H1 (cell line): ENCODE measurements at regions not wholly inside any gene's neighbourhood (a gene's known extent, or its start where the extent isn't known, plus 50 kb on each side); places are given as distances from the start of the nearest gene placed in this dataset.

ENCODE experiments used
- CTCF ChIA-PET: fragments of 300-600 bp; sonication (Branson Sonifier 250); formaldehyde crosslinking; loops from one replicate; lab custom pipeline; 2021; ENCODE audit not compliant: partially characterized antibody; lab: Charles Lee
- POLR2A ChIA-PET: fragments of 300-600 bp; sonication (Branson Sonifier 250); formaldehyde crosslinking; loops from one replicate; lab custom pipeline; 2021; ENCODE audit warnings: inconsistent platforms; ENCODE audit not compliant: partially characterized antibody; lab: Charles Lee
- DNase-seq, 2 experiments: peaks; one replicate each; pipeline versions ENCODE4 v3.0.0 to v3.0.0-alpha.2; 2010 to 2022; ENCODE audit warnings: low spot score in 2 of 2, low read depth in 1 of 2, mixed read lengths in 1 of 2
- FAIRE-seq: peaks from 2 replicates; lab custom pipeline; 2011; peaks lifted over from hg19 to GRCh38; lab: Jason Lieb, UNC
- H2AFZ ChIP-seq: 2 replicates; pipeline ENCODE4 v1.8.1; 2012; ENCODE audit warnings: low read length, inconsistent platforms
- H2AK5ac ChIP-seq: 2 replicates; pipeline ENCODE4 v1.6.1; 2013; ENCODE audit warnings: low read depth, low read length
- H2BK120ac ChIP-seq: replicated peaks from 2 replicates; pipeline ENCODE3; 2013; ENCODE audit warnings: low read depth, low read length, inconsistent platforms
- H2BK12ac ChIP-seq: 2 replicates; pipeline ENCODE4 v1.6.1; 2013; ENCODE audit warnings: low read depth, low read length
- H2BK15ac ChIP-seq: 2 replicates; pipeline ENCODE4 v1.6.1; 2013; ENCODE audit warnings: low read length
- H2BK20ac ChIP-seq: 2 replicates; pipeline ENCODE4 v1.6.1; 2013; ENCODE audit warnings: low read length
- H2BK5ac ChIP-seq: 2 replicates; pipeline ENCODE4 v1.6.1; 2013; ENCODE audit warnings: low read depth, low read length
- H3K14ac ChIP-seq: 2 replicates; pipeline ENCODE4 v1.6.1; 2013; ENCODE audit warnings: inconsistent platforms; ENCODE audit not compliant: insufficient read length
- H3K18ac ChIP-seq: 2 replicates; pipeline ENCODE4 v1.6.1; 2013; ENCODE audit warnings: low read length; ENCODE audit errors: extremely low read depth
- H3K23ac ChIP-seq: 2 replicates; pipeline ENCODE4 v1.6.1; 2013; ENCODE audit warnings: inconsistent platforms; ENCODE audit not compliant: insufficient read length
- H3K23me2 ChIP-seq: 2 replicates; pipeline ENCODE4 v1.6.1; 2013; ENCODE audit warnings: low read depth, low read length
- H3K27ac ChIP-seq: 2 replicates; pipeline ENCODE4 v1.6.1; 2011; ENCODE audit warnings: low read depth, low read length, inconsistent platforms
- H3K27me3 ChIP-seq, 4 experiments: replicated peaks in 1 of 4; 1 replicate in 1 of 4; 2 replicates in 3 of 4; pipeline versions ENCODE4 v1.6.1 to v1.8.1; 2011 to 2013; ENCODE audit warnings: low read length in 3 of 4, mild to moderate bottlenecking in 3 of 4, inconsistent platforms in 2 of 4, mixed read lengths in 2 of 4, moderate library complexity in 1 of 4; ENCODE audit not compliant: control insufficient read depth in 3 of 4, insufficient read depth in 3 of 4; ENCODE audit errors: extremely low read depth in 1 of 4
- H3K36me3 ChIP-seq, 4 experiments: 2 replicates each; pipeline versions ENCODE4 v1.6.1 to v1.8.1; 2011 to 2013; ENCODE audit warnings: mild to moderate bottlenecking in 4 of 4, low read length in 3 of 4, moderate library complexity in 2 of 4, control low read depth in 1 of 4, inconsistent platforms in 1 of 4; ENCODE audit not compliant: insufficient read depth in 4 of 4, control insufficient read depth in 2 of 4
- H3K4ac ChIP-seq: replicated peaks from 2 replicates; pipeline ENCODE3; 2013; ENCODE audit warnings: low read length, low read depth, mixed read lengths, inconsistent platforms; ENCODE audit not compliant: insufficient read length
- H3K4me1 ChIP-seq, 4 experiments: replicated peaks in 1 of 4; 1 replicate in 1 of 4; 2 replicates in 3 of 4; pipeline versions ENCODE4 v1.6.1 to v1.8.1; 2011 to 2013; ENCODE audit warnings: low read length in 3 of 4, inconsistent platforms in 2 of 4, mixed read lengths in 1 of 4; ENCODE audit not compliant: insufficient read depth in 4 of 4, control insufficient read depth in 3 of 4
- H3K4me2 ChIP-seq, 2 experiments: 2 replicates each; pipeline versions ENCODE4 v1.6.1 to v1.8.1; 2011 to 2013; ENCODE audit warnings: low read depth in 2 of 2, low read length in 2 of 2, control low read depth in 1 of 2, inconsistent platforms in 1 of 2, mild to moderate bottlenecking in 1 of 2; ENCODE audit not compliant: insufficient read depth in 1 of 2
- H3K4me3 ChIP-seq, 4 experiments: fragments of 200-600, 300-600 bp in 1 of 4; sonication (generic), shearing (Covaris generic), sonication (Bioruptor Twin) in 1 of 4; 2 replicates each; pipeline versions ENCODE4 v1.5.1 to v1.8.1; 2011 to 2016; ENCODE audit warnings: low read length in 4 of 4, low read depth in 3 of 4, control low read depth in 2 of 4, inconsistent platforms in 2 of 4, mild to moderate bottlenecking in 2 of 4, mixed read lengths in 1 of 4, moderate library complexity in 1 of 4; ENCODE audit not compliant: insufficient read depth in 2 of 4; ENCODE audit errors: extremely low read depth in 1 of 4
- H3K56ac ChIP-seq: replicated peaks from 2 replicates; pipeline ENCODE3; 2013; ENCODE audit warnings: low read depth, mild to moderate bottlenecking, mixed read lengths, low read length, inconsistent platforms; ENCODE audit not compliant: insufficient read length
- H3K79me1 ChIP-seq: 2 replicates; pipeline ENCODE4 v1.6.1; 2013; ENCODE audit warnings: low read depth, low read length, control low read depth
- H3K79me2 ChIP-seq, 2 experiments: 2 replicates each; pipeline versions ENCODE4 v1.6.1 to v1.8.1; 2012 to 2013; ENCODE audit warnings: low read length in 2 of 2, mild to moderate bottlenecking in 2 of 2, inconsistent platforms in 1 of 2; ENCODE audit not compliant: insufficient read depth in 2 of 2, control insufficient read depth in 1 of 2
- H3K9ac ChIP-seq, 4 experiments: replicated peaks in 1 of 4; 1 replicate in 1 of 4; 2 replicates in 3 of 4; pipeline versions ENCODE4 v1.6.1 to v1.8.1; 2011 to 2013; ENCODE audit warnings: low read depth in 3 of 4, low read length in 3 of 4, control low read depth in 2 of 4, mild to moderate bottlenecking in 2 of 4, moderate library complexity in 2 of 4, inconsistent platforms in 1 of 4; ENCODE audit errors: extremely low read depth in 1 of 4
- H3K9me3 ChIP-seq, 2 experiments: 2 replicates each; pipeline versions ENCODE4 v1.6.1 to v1.8.1; 2012 to 2013; ENCODE audit warnings: mild to moderate bottlenecking in 2 of 2, moderate library complexity in 2 of 2, control low read depth in 1 of 2, inconsistent platforms in 1 of 2, low read depth in 1 of 2, low read length in 1 of 2, mixed read lengths in 1 of 2; ENCODE audit not compliant: insufficient read depth in 2 of 2
- H4K20me1 ChIP-seq, 2 experiments: replicated peaks in 1 of 2; 2 replicates each; pipeline versions ENCODE3 to v1.8.1; 2011 to 2013; ENCODE audit warnings: inconsistent platforms in 2 of 2, low read length in 2 of 2, mild to moderate bottlenecking in 1 of 2; ENCODE audit not compliant: insufficient read depth in 2 of 2, control insufficient read depth in 1 of 2
- H4K5ac ChIP-seq: 2 replicates; pipeline ENCODE4 v1.6.1; 2013; ENCODE audit warnings: low read length, low read depth, mixed read lengths, inconsistent platforms; ENCODE audit not compliant: insufficient read length
- H4K8ac ChIP-seq: 2 replicates; pipeline ENCODE4 v1.8.0; 2013; ENCODE audit warnings: mild to moderate bottlenecking, moderate library complexity, low read length, inconsistent platforms; ENCODE audit not compliant: insufficient read depth; ENCODE audit errors: extremely low read depth
- H4K91ac ChIP-seq: replicated peaks from 2 replicates; pipeline ENCODE3; 2013; ENCODE audit warnings: low read length, mixed read lengths, inconsistent platforms; ENCODE audit not compliant: insufficient read length
- CBX5 ChIP-seq: fragments of 300-800, 300-1000 bp; sonication (generic); IDR thresholded peaks from 2 replicates; pipeline ENCODE4 v1.7.1; 2016; ENCODE audit warnings: antibody characterized with exemption, low read length, low read depth
- CEBPB ChIP-seq: IDR thresholded peaks from 2 replicates; pipeline ENCODE4 v1.6.1; 2012; ENCODE audit warnings: low read depth, low read length
- CTCF ChIP-seq, 3 experiments: IDR thresholded peaks; 1 replicate in 2 of 3; 2 replicates in 1 of 3; pipeline versions ENCODE4 v1.5.1 to v1.6.1; 2011; ENCODE audit warnings: low read length in 3 of 3, mild to moderate bottlenecking in 3 of 3, inconsistent platforms in 2 of 3, low read depth in 1 of 3, moderate library complexity in 1 of 3; ENCODE audit not compliant: insufficient read depth in 1 of 3; ENCODE audit errors: control extremely low read depth in 1 of 3
- E2F6 ChIP-seq: IDR thresholded peaks from 2 replicates; pipeline ENCODE4 v1.6.1; 2012; ENCODE audit warnings: inconsistent platforms
- EZH2 ChIP-seq: fragments of 200-600 bp; sonication (generic); IDR thresholded peaks from 2 replicates; pipeline ENCODE4 v1.7.1; 2012; ENCODE audit warnings: low read depth, mild to moderate bottlenecking, moderate library complexity, low read length, inconsistent platforms; ENCODE audit not compliant: severe bottlenecking
- FOSL1 ChIP-seq: IDR thresholded peaks from 2 replicates; pipeline ENCODE4 v1.6.1; 2011; ENCODE audit warnings: mild to moderate bottlenecking, low read depth, low read length, moderate library complexity; ENCODE audit not compliant: insufficient read depth
- GABPA ChIP-seq: IDR thresholded peaks from 2 replicates; pipeline ENCODE4 v1.6.1; 2011; ENCODE audit warnings: mild to moderate bottlenecking, low read length, moderate library complexity, borderline replicate concordance; ENCODE audit not compliant: insufficient read depth
- JUND ChIP-seq: IDR thresholded peaks from 2 replicates; pipeline ENCODE4 v1.6.1; 2011; ENCODE audit warnings: mild to moderate bottlenecking, improper control_type of control experiment, low read length
- POLR2A ChIP-seq, 2 experiments: IDR thresholded peaks; 1 replicate in 1 of 2; 2 replicates in 1 of 2; pipeline ENCODE4 v1.6.1; 2011; ENCODE audit warnings: low read depth in 2 of 2, low read length in 2 of 2, mild to moderate bottlenecking in 2 of 2; ENCODE audit errors: control extremely low read depth in 1 of 2
- SP1 ChIP-seq: IDR thresholded peaks from 2 replicates; pipeline ENCODE4 v1.6.1; 2011; ENCODE audit warnings: low read depth, low read length
- WGBS, 2 experiments: shearing (Covaris generic) in 1 of 2; methylation state at CpG; one replicate each; pipeline versions ENCODE4 v1.1.6 to v1.1.7; 2013 to 2015; ENCODE audit warnings: low lambda C conversion rate in 2 of 2, mixed read lengths in 2 of 2, inconsistent platforms in 1 of 2, low coverage in 1 of 2, missing lambda C conversion rate in 1 of 2; ENCODE audit not compliant: insufficient replicate concordance in 2 of 2, insufficient coverage in 1 of 2, insufficient read length in 1 of 2; ENCODE audit errors: extremely low coverage in 1 of 2, missing lambda C conversion rate in 1 of 2; 5-methylcytosine and 5-hydroxymethylcytosine counted together

GRCh38 chr4:19293781-19294180 is 957.9 kb upstream of the SLIT2 start (continued):
- TF ChIP-seq CEBPB = no peak

- no peak overlapping the region for H2BK15ac ChIP-seq
- H2AK5ac ChIP-seq = no peak overlapping the region
- H3K23me2 ChIP-seq = no peaks in the 10 kb centered on the region
- no peak overlapping the region for H2BK120ac ChIP-seq
- no peak overlapping the region for H4K91ac ChIP-seq
- ChIA-PET CTCF (no interaction called here), POLR2A (no interaction called here)
- H3K18ac ChIP-seq = no peak overlapping the region
- H3K4me3 ChIP-seq = no peak overlapping the region
- no peak overlapping the region for H2BK5ac ChIP-seq
- no peak overlapping the region for H3K27ac ChIP-seq
- WGBS, 2 experiments = 54% methylated on average over 1 of the region's 1 CpG; no CpG with 5 or more reads in 1 of the 2 experiments
- no peak for FAIRE-seq
- no peaks in the 10 kb centered on the region for H3K36me3 ChIP-seq
- no peak overlapping the region for H4K8ac ChIP-seq
- no peaks in the 10 kb centered on the region for H3K79me2 ChIP-seq
- H3K79me1 ChIP-seq = no peaks in the 10 kb centered on the region
- H2AFZ ChIP-seq = no peak overlapping the region
- no peaks in the 10 kb centered on the region for H3K4me1 ChIP-seq
- H4K20me1 ChIP-seq = no peaks in the 10 kb centered on the region
- H2BK20ac ChIP-seq = no peak overlapping the region
- no peak overlapping the region for H3K23ac ChIP-seq
- peaks cover 0 to 11% of the 10 kb centered on the region in 2 experiments; a peak in 2 of 4 replicates for H3K9me3 ChIP-seq
- H3K27me3 ChIP-seq = no peaks in the 10 kb centered on the region
- H3K9ac ChIP-seq = no peak overlapping the region
- no peak overlapping the region for H3K4me2 ChIP-seq
- no peak overlapping the region for H2BK12ac ChIP-seq
- H3K14ac ChIP-seq = no peak overlapping the region
- DNase-seq = no peak
- H3K56ac ChIP-seq = no peak overlapping the region
- H3K4ac ChIP-seq = no peak overlapping the region
- H4K5ac ChIP-seq = no peak overlapping the region
- TF ChIP-seq JUND (no peak), FOSL1 (no peak), E2F6 (no peak), GABPA (no peak), CBX5 (no peak), POLR2A (IDR thresholded peaks at IDR 0.05; ENCODE audit: control extremely low read depth in 1 of 2, low read depth in 2 of 2, low read length in 2 of 2) (no peak), EZH2 (no peak), CTCF (IDR thresholded peaks at IDR 0.05; ENCODE audit: control extremely low read depth in 1 of 3, insufficient read depth in 1 of 3, low read depth in 1 of 3, low read length in 3 of 3) (no peak), SP1 (no peak)
Measured at GRCh38 chr4:19293080-19293479, 958.6 kb upstream of the SLIT2 start.
